GM12873 (cell line): ENCODE measurements at regions not wholly inside any gene's neighbourhood (a gene's known extent, or its start where the extent isn't known, plus 50 kb on each side); places are given as distances from the start of the nearest gene placed in this dataset.

Source experiments
- TF ChIP-seq, protein P1 (sequence below): IDR thresholded peaks from 2 replicates; pipeline ENCODE4 v1.5.1; 2012; ENCODE audit warnings: low read depth, mild to moderate bottlenecking, moderate library complexity, low read length, control low read depth; ENCODE audit not compliant: insufficient read depth; ENCODE audit errors: missing control alignments

DNA sequence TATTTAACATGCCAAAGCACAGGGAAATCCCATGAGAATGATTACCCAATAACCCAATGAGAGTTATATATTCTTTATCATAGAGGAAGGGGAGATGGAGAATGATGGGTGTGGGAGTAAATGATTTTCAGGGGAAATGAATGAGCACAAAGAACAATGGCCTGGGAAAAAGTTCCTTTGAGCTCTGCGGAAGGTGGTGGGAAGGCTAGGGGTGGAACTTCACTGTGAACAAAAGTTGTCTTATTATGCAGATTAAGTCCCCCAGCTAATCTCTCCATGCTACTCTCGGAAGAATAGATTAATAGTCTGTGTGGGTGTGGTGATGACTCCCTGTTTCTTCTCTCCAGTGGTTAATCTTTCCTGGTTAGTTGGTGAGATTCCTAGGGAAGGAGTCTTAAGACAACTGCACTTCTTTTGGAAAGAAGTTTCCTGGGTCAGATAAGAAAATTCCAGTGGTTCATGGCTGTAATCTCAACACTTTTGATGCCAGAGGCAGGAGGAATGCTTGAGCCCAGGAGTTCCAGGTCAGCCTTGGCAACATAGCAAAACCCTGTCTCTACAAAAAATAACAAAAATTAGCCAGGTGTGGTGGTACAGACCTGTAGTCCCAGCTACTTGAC is 71.6 kb downstream of the DNTTIP2 start:
- TF ChIP-seq, protein P1, sequence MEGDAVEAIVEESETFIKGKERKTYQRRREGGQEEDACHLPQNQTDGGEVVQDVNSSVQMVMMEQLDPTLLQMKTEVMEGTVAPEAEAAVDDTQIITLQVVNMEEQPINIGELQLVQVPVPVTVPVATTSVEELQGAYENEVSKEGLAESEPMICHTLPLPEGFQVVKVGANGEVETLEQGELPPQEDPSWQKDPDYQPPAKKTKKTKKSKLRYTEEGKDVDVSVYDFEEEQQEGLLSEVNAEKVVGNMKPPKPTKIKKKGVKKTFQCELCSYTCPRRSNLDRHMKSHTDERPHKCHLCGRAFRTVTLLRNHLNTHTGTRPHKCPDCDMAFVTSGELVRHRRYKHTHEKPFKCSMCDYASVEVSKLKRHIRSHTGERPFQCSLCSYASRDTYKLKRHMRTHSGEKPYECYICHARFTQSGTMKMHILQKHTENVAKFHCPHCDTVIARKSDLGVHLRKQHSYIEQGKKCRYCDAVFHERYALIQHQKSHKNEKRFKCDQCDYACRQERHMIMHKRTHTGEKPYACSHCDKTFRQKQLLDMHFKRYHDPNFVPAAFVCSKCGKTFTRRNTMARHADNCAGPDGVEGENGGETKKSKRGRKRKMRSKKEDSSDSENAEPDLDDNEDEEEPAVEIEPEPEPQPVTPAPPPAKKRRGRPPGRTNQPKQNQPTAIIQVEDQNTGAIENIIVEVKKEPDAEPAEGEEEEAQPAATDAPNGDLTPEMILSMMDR, result no peak

DNA sequence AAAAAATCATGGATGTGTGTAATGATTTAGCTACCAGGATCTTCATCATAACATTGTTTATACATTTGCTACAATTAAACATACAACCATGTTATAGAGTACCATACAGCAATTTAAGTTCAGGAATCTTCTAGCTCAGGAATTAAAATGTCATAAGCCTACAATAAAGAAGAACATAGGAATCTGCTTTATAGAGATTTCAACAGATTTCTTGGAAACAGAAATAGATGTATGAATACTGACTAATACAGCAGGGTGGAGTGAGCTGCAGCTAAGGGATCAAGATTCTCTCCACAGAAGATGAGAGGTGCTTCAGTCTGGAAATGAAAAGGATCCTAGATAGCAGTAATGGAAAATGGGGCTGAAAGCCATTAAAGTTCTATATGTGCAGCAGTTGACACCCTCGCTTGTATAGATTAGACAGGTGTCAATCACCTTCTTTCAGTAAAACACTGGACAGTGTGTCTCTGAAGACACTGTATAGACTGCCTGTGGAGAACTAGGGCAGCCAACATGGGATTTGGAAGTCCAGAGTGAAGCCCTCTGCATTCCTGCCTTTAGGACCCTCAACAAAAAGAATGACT is 73.9 kb downstream of the DNTTIP2 start:
- TF ChIP-seq, protein P1, result no peak

DNA sequence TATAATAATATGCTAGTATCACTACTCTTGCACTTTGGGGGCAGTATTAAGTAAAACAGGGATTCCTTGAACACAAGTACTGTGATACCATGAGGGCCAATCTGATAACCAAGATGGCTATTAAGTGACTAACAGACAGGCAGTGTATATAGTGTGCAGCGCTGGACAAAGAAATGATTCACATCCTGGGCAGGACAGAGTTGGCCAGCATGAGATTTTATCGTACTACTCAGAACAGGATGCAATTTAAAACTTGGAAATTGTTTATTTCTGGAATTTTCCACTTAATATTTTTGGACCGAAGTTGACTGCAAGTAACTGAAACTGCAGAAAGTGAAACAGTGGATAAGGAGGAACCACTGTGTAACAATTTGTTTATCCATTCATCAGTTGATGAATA is 74.6 kb downstream of the DNTTIP2 start:
- TF ChIP-seq, protein P1, result no peak

DNA sequence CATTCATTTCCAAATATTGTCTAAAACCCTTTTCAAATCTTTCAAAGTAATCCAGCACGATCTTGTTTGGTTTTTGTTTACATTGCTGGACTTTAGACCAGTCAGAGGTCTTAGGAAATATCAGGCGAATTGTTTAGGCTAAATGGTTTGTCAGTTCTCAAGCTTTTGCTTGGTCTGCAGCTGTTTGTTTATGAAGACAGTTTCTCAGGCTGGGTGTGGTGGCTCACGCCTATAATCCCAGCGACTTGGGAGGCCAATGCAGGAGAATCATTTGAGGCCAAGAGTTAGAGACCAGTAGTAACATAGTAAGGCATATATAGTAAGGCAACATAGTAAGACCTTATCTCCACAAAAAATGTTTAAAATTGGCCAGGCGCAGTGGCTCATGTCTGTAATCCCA is 77.5 kb downstream of the DNTTIP2 start:
- TF ChIP-seq, protein P1, result no peak

DNA sequence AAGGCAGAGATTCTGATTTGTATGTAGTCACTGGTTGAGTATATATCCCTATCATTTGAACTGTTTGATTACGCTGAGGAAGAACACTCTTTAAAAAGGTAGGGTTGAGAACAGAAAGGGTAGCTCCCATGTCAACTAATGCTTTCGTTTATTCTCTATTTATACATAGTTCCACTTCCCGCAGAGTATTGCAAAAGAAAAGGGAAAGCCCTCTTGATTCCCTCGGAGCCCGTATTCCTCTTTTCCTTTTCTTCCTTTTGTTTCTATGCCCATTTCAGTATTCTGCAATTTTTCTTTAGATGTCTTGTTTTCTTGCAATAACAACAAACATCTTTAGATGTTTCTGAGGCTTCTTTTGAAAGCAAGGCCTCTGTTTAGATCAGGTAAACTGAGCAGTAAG is 78.2 kb downstream of the DNTTIP2 start:
- TF ChIP-seq, protein P1, result no peak

DNA sequence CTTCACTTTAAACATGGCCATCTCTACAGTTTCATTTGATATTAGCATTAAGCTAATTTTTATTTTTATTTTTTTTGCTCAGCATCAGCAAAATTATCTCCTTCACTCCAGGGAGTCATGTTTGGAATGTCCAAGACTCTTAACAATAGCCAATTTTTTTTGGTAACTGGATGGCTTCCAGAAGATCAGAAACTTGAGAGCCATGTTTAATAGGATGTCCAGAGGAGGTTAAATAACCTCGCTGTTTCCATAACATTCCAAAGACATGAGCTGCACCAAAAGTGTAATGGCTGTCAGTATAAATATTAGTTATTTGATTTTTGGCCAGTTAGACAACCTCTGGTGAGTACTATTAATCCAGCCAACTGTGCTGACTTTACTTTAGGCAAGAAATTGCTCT is 80.7 kb downstream of the DNTTIP2 start:
- TF ChIP-seq, protein P1, result no peak

DNA sequence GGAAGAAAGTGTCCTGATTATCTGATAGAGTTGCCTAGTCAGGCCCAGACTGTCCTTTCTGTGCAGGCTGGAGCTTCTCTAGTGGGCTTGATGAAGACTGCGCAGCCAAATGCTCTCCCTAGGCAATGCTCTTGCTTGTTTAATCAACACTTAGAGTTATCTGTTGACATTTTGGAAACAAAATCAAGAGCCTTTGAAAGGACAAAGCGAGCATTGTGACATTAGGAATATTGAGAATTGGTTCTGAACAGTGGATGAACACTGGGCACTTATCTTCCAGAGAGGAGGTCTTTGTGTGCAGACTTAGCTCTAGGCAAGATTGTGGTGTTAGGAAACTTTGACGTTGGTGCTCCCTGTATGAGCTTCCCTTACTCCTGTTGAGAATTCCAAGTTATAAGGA is 94.5 kb downstream of the DNTTIP2 start:
- TF ChIP-seq, protein P1, result no peak
